Upper lobe of left lung (tissue), 4 donors: ENCODE measurements at regions not wholly inside any gene's neighbourhood (a gene's known extent, or its start where the extent isn't known, plus 50 kb on each side); places are given as distances from the start of the nearest gene placed in this dataset.

Experiments used
- POLR2A ChIP-seq, 4 donors: fragments of 450-650 bp; IDR thresholded peaks; one replicate each; pipeline ENCODE4 v1.5.1; 2016 to 2017; ENCODE audit warnings: antibody characterized with exemption in 4 of 4, mild to moderate bottlenecking in 2 of 4
- POLR2AphosphoS5 ChIP-seq, 2 donors: sonication (generic); formaldehyde crosslinking; IDR thresholded peaks; one replicate each; pipeline ENCODE4 v1.5.1; 2017; ENCODE audit warnings: antibody characterized with exemption in 2 of 2
- TF ChIP-seq, protein P1 (sequence below), 6 experiments: fragments of 450-650 bp in 4 of 6; fragments of 200-600 bp in 2 of 6; sonication (generic) in 2 of 6; IDR thresholded peaks; one replicate each; pipeline ENCODE4 v1.5.1; 2016 to 2019; ENCODE audit warnings: antibody characterized with exemption in 6 of 6

DNA sequence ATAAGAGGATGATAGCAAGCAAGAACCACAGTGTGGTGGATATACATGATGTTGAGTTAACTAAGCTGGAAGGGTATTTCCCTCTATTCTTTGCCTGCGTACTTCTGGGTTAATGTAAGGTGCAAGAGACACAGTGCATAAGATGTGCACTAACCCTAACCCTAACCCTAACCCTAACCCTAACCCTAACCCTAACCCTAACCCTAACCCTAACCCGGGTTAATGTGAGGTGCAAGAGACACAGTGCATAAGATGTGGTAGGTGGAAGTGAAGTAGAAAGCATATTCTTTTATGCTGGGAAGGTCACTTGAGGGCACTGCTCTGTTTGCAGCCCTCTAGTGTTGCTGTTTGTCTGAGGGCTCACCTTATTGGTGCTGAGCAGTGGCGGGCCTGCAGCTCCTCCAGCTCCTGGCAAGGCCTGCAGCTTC, 181.5 kb upstream of the ITGA4 start:
- TF ChIP-seq, protein P1, sequence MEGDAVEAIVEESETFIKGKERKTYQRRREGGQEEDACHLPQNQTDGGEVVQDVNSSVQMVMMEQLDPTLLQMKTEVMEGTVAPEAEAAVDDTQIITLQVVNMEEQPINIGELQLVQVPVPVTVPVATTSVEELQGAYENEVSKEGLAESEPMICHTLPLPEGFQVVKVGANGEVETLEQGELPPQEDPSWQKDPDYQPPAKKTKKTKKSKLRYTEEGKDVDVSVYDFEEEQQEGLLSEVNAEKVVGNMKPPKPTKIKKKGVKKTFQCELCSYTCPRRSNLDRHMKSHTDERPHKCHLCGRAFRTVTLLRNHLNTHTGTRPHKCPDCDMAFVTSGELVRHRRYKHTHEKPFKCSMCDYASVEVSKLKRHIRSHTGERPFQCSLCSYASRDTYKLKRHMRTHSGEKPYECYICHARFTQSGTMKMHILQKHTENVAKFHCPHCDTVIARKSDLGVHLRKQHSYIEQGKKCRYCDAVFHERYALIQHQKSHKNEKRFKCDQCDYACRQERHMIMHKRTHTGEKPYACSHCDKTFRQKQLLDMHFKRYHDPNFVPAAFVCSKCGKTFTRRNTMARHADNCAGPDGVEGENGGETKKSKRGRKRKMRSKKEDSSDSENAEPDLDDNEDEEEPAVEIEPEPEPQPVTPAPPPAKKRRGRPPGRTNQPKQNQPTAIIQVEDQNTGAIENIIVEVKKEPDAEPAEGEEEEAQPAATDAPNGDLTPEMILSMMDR (IDR thresholded peaks at IDR 0.05), result no peak
- TF ChIP-seq POLR2A (IDR thresholded peaks at IDR 0.05) (no peak), POLR2AphosphoS5 (IDR thresholded peaks at IDR 0.05) (no peak)
